Brain pericyte (primary cell): ENCODE measurements at regions not wholly inside any gene's neighbourhood (a gene's known extent, or its start where the extent isn't known, plus 50 kb on each side); places are given as distances from the start of the nearest gene placed in this dataset.
"Not testable (repeated sequence)": the region's sequence is repeated elsewhere in the genome, so short reads cannot be mapped to it uniquely, and the experiment has no call there.

Source experiments
- DNase-seq: peaks from one replicate; pipeline ENCODE4 v3.0.0-alpha.2; 2012; ENCODE audit warnings: low read depth, low spot score

DNA sequence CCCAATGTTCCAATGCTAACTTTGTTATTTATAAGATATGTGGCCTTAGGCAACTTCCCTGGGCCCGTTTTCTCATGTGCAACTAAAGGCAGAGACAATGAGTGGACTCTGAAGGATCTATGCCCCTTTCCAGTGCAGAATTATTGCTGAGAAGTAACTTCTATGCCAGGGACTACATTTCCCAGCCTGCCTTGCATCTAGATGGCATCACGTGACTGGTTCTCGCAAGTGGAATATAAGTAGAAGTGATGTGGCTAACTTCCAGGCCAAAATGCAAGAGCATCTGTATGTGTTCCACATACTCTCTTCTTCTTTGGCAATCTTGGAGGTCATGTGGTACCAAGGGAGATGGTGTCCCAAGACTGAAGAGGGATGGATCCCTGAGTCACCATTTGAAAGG, 674.4 kb downstream of the NTRK3 start:
- DNase-seq, result no peak

DNA sequence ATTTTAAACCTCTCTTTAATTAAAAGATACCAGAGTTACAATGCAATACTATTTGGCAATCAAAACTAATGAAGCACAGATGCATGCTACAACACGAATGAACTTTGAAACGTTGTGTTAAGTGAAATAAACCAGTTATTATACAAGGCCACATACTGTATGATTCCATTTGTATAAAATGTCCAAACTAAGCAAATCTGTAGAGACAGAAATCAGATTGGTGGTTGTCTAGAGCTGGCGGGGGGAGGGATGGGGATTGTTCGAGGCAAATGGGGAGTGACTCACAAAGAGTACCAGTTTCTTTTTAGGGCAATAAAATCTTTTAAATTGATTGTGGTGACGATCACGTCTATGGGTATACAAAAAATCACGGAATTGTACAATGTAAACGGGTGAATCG, 677.0 kb downstream of the NTRK3 start:
- DNase-seq, result no peak

DNA sequence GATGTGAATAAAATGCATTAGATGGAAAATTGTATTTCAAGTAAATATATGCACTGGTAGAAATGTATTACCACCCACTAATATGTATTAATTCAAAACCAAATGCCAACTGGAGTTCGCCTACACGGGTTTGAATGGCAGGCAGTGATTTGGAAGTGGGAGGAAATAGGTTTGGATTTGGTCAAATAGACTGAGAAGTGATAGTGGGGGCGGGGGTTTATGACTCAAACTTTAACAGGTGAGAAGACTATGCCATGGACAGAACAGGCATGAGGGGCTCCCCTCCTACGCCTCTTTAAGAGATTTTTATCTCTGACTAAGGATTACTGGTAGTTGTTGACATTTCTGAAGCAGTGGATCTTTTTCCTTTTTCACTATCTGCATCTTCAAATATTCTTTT, 677.8 kb downstream of the NTRK3 start:
- DNase-seq, result no peak

DNA sequence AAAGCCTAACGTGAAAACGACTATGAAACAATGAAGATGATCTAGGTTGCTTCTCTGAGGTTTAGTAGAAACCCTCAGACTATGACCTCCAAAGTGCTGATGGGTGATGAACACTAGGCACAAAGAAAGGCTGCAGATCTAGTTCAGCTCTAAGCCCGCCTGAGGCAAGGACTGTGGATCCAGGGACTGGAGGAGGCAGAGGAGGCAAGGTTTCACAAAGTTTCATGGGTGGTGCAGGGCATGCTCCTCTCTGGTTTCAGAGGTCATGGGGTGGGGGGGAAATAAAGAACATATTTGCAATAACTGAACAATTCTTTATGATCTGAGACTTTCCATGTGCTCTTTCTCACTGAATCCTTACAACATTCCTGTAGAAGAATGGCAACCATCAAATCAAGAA, 679.2 kb downstream of the NTRK3 start:
- DNase-seq, result no peak

DNA sequence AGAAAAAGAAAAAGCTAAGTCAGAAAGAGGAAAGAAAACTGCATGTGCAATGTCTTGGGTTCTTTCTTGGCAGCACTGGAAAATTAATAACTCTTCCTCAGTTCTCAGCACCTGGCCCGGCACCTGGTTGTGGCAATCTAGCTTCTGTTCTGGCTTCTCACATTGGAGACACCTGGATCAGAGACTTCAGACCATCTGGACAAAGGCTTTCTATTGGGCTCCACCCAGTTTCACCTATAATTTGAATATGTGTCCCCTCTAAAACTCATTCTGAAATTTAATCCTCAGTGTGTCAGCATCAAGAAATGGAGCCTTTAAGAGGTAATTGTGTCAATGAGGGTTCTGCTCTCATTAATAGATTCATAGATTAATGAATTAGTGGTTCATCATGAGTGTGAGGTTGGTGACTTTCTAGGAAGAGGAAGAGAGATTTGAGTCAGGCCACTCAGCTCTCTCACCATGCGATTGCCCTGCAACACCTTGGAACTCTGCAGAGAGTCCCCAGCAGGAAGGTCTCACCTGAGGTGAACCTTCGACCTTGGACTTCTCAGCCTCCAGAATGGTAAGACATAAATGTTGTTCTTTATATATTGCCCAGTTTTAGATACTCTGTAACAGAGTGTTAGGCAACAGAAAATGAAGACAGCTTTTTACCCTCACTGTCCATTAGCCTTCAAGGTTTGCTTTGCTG, 679.9 kb downstream of the NTRK3 start:
- DNase-seq, result no peak

DNA sequence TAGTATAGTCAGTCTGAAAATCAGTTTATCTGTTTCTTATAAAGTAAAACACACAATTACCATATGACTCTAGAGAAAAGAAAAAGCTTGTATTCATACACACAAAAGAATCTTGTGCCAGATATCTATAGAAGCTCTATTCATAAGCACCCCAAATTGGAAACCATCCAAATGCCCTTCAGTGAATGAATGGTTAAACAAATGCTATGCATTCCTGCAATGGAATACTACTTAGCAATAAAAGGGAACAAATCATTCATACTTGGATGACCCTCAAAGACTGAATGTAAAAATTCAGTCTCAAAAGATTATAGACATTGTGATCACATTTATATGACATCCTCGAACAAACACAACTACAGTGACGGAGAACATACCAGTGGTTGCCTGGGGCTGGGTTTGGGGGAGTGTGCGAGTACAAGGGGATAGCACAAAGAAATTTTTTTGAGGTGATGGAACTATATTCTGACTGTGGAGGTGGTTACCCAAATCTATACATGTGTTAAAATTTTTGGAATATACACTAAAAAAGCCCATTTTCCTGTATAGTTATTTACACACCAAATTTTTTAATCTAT, 680.6 kb downstream of the NTRK3 start:
- no peak for DNase-seq

DNA sequence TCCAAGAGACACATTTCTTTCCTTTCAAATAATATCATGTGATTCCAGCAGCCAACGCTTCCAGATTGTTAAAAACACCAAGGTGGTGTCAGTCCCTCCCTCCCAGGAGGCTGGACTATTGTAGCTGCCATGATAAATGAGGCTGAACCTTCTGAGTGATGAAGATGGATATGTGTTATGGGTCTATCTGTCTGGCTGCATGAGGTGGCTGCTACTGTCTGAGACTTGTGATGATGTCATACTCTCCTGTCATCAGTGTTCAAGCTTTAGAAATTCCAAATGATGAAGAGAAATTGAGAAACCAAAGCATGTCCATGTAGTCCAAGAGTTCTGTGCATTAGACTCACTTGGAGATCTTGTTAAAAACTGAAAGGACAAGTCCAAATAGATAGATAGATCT, 683.0 kb downstream of the NTRK3 start:
- no peak for DNase-seq

DNA sequence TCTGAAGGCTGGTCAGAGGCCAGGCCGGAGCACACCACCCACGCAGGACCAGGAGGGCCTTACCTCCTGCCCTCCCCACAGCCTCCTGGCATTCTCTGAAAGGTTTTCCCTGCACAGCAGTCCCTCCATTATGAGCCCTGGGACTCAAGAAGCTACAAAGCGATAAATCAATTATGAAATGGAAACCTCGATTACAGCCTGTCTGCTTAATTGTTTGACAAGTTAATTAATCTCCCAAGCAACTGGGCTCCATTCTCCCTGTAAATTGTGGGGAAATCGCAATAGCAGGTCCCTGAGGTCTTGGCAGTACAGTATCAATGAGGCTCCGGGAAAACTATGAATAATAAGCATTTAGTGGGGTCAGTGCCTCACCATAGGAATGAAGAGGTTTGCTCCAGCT, 683.5 kb downstream of the NTRK3 start:
- DNase-seq, result no peak

DNA sequence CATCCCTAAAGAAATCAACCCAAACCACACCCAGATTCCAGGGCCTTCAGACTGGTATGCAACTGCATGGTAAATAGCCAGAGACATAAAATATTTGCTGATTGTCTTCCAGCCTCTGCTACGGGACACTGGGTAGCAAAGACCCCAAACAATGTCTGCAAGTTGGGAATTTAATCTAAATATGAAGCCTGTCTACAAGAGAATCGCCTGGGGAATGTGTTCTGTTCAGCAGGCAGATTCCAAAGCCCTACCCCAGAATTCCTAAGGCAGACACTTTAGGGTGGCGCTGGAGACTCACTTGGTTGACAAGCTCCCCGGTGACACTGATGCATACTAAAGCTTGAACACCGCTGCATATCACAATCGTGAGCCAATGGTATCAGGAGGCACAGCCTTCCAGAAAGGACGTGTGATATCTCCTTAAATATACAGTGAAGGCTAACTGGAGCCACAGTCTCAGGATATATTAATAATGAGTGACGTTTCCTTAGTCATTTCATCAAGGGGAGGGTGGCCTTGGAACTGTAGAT, 684.1 kb downstream of the NTRK3 start:
- DNase-seq, result no peak

DNA sequence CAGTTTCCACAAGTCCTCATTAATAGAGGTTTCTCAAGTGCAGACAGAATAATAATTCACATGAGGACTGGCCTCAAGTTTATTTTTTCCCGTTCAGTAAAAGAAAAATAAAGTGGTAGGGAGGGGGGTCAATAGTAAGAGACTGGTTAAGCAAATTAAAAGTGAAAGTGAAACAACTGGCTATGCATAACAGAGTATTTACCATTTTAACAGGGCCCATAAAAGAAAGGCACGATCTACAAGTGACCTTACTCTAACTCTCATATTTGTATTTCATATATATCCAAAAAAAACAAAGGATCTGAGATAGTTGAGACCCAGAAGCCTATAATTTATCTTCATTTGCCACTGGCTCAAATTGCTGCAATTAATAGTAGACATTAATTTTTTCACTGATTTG, 686.3 kb downstream of the NTRK3 start:
- DNase-seq, result no peak

DNA sequence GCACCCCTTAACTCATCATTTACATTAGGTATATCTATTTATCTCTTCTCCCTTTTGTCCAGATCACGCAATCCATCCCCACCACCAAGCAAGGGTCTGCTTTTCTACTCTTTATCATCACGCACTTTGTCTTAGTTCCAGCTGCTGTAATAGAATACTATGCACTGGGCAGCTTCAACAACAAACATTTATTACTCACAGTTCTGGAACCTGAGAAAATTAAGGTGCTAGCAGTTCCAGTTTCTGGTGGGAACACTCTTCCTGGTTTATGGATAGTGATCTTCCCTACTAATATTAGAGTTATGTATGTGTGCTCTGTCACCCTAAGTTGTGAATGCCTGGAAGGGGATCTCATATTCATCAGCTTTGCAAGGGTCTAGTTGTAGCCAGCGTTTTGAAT, 687.0 kb downstream of the NTRK3 start:
- no peak for DNase-seq

DNA sequence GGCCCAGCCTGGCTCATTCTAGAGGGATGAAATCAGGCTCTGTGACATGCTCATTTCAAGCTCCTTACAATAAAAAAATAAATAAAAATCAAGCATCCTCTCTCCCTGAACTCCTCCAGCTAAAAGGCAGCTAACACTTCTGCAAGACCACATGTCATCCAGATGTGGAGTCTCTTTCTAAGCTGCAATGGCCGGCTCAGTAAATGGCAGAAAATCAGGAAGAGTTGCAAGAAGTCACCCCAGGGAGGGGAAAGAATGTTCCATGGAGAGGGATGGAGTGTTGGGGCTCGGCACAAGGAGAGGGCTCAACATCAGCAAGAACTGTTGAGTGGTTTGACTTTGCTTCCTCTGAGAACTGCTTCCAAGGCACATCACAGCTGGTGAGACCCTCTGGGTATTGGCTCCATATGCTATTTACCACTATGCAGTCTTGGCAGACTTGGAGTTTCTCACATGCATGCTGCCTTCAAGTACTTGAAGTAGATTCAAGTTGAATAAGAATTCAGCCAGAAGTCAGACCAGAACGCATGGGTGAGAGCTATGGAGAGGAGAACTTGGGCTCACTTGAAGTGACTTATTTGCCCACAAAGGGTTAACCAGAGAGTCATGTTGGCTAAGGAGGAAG, 689.0 kb downstream of the NTRK3 start:
- no peak for DNase-seq

DNA sequence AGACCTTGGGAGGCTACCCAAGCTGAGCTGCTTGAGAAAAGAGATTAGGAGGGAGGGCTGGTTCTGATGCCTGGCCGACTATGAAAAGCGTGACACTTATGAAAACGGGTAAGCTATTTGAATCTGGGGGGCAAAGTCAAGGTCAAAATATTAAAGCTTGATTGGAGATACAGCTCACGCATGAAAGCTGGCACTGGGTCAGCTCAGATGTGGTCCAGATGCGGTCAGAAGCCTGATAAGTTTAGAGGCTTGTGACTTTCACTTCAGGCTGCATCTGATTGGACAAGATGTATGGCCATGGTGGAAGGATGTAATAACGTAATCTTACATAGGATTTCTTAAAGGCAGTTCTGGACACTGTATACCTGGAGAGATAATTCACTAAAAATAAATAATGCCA, 690.3 kb downstream of the NTRK3 start:
- DNase-seq, result no peak

DNA sequence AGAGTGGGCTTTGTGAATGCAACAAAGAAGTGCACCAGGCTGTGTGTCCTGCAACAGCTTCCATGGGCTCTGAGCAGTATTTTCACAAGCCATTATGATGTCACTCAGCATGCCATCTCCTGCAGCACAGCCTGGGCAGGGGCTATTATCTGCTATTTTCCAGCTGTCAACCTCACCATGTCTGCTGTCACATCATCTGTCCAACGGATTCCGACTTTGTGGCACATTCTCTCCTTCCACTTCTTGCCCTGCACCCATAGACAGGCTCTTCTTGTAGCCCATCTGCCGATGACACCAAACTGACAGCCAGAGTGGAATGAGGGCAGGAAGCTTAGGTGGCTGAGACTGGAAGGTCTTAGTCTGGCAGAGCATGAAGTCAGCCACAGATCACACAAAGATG, 691.9 kb downstream of the NTRK3 start:
- DNase-seq, result no peak

DNA sequence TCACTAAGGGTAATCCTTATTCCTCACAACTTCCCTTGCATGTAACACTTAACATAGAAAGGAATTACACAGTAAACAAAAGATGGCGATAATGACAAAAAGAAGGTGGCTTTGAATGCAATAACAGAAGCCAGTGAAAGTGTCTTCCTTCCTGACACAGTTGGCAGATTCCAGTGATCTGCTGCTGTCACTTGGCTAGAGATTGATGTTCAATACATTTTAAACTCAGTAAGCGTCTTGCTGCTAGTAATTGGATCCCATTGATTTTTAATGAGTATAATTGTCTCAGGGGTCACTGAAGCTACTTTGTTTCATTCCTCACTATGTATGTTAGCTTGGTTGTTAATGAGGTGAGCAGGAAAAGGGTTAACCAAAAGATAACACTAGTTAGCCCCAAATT, 692.7 kb downstream of the NTRK3 start:
- no peak for DNase-seq

DNA sequence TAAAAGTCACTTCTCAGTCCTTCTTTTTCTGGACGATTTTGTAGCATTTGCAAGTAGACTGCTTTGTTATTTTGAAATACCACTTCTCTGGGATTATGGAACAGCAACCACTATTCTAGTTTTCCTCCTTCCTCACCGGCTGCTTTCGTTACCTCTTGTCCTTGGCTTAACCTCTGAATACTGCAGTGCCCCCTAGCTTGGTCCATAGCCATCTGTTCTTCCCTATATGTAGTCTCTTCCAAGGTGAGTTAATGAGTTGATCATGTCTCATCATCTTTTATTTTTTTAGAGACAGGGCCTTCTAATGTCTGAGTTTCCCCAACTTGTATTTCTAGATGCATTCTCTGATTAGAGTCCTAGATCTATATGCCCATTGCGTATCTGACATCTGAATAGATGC, 694.3 kb downstream of the NTRK3 start:
- DNase-seq, result no peak

DNA sequence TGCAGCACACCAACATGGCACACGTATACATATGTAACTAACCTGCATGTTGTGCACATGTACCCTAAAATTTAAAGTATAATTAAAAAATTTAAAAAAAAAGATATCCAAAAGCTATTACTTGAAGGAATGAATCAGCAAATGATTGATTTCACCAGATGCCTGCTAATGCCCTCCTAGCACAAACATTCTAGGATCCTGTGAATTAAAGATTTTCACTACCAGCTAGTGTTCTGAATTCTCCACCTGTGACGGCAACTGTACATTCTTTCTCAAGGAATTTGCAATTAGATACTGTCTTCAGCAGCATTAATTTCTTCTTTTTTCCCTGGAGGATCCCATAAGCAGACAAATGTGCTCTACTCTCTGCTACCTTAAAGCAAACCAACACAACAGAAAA, 694.9 kb downstream of the NTRK3 start:
- no peak for DNase-seq

DNA sequence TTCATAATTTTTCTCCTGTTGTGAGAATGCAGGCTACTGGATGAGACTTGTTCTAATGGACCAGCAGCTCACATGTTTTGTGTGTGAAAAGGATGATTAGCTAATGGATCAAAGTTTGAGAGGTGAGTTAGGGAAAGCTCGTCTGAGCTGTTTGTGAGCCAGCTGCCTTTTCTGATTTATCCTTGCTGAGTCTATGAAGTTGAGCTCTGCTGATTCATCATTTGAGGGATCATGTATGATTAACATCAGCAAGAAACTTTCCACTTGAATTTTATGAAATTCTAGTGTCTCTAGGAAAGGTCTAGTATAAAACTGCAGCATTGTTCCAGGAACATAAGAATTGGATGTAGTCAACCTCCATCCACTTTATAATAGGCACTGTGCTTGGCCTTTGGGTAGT, 698.7 kb downstream of the NTRK3 start:
- DNase-seq, result no peak

DNA sequence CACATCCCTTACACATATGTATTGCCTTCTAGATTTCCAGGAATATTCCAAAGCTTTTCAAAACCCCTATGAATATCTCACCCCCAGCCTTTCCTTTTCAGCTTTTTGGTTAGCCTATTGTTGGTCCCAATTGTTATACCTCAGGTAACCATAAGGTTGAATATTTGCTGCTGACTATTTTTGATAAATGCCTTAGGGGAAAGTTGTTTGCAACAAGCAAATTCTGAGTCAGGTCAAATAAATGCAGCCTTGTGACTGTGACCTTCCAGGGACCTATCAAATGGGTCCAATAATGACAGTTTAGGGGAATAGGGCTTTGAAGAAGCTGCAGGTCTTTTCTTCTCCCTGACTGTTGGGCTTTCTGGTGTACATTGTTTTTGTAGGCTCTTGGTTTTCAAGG, 699.7 kb downstream of the NTRK3 start:
- DNase-seq, result no peak

DNA sequence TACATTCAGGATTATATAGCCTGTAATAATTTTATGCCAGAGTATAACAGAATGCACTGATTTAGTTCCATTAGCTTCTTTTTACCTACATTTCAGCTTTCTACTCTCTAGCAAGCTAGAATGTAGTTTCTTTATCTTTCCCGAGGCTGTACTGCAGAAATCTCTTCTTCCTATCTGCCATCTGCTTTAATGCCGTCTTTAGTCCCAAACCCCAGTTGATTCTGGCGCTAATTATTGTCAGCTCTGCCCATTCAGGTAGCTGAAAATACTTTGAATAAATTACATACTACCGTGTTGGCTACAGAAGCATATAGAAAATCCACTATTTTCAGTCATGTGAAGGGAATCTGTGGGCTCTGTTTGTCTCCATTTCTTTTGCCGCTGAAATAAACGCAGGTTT, 706.7 kb downstream of the NTRK3 start:
- DNase-seq, result no peak

DNA sequence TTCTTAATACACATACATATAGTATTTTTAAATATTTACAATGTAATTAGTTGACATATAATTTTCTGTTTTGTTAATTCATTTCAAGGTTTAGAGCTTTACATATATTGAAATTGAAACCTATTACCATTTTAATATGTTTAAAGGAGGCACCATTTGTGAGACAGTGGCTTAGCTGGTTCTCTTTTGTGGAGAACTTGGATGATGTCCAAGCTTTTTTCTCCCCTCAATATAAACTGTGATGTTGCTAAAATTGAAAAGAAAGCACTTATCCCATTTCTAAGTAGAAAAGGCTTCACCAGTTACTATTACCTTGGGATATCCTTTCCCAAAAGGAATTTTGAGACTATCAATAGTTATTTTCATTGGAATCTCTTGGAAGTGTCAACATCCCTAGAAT, 707.2 kb downstream of the NTRK3 start:
- no peak for DNase-seq

DNA sequence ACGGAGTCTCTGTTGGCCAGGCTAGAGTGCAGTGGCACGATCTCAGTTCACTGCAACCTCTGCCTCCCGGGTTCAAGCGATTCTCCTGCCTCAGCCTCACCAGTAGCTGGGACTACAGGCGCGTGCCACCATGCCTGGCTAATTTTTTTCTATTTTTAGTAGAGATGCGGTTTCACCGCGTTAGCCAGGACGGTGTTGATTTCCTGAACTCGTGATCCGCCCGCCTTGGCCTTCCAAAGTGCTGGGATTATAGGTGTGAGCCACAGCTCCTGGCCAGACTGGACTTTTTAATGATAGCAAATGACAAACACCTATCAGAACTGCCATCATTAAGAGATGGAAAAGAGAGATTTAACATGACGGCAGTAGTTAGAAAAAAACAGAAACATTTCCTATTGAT, 707.9 kb downstream of the NTRK3 start:
- not testable (repeated sequence) for DNase-seq

DNA sequence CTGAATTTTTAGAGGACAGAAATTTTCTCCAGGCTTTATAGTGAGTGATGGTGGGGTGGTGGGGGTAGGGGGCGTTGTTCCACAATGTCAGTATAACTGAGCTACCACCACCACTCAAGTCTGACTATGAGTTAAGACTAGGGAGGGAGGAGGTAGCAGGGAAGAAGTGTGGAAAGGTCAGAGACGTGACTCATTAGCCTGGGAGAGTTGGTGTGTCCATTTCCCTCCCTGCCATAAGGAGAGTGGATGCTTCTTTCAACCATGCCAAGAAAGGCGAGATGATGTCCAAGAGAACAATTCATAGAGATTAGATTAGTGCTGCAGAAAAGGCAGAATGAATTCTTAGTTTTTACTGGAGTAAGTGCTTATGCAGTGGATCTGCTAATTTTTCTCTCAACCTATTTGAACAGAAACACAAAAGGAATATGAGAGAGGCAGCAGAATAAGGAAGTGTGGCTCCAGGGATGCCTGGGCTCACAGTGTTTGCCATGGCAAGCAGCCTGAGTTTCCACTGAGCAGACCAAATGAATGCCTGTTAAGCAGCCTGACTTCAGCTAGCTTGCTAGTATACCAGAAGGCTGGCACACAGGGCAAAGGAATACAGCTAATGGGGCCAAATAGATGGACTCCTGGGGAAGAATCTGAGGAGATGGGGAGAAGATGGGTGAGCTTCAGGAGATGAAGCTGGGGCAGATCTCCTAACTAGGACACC, 708.9 kb downstream of the NTRK3 start:
- DNase-seq, result no peak
